SK-N-SH treated with all-trans-retinoic acid at 6 μM for 48 hours (cell line): ENCODE measurements at regions not wholly inside any gene's neighbourhood (a gene's known extent, or its start where the extent isn't known, plus 50 kb on each side); places are given as distances from the start of the nearest gene placed in this dataset.

Source experiments
- CSDC2 ChIP-seq: fragments of 250-450 bp; sonication (Bioruptor Pico); IDR thresholded peaks from 2 replicates; pipeline ENCODE4 v1.5.0; 2020; ENCODE audit warnings: mild to moderate bottlenecking, moderate library complexity
- OSR1 ChIP-seq: fragments of 250-450 bp; sonication (Bioruptor Pico); IDR thresholded peaks from 2 replicates; pipeline ENCODE4 v1.8.0; 2022; ENCODE audit warnings: moderate library complexity, mild to moderate bottlenecking, inconsistent platforms
- PATZ1 ChIP-seq: fragments of 250-450 bp; sonication (Bioruptor Pico); IDR thresholded peaks from 2 replicates; pipeline ENCODE4 v1.8.0; 2020; ENCODE audit warnings: mild to moderate bottlenecking, moderate library complexity, borderline replicate concordance
- POU6F1 ChIP-seq: fragments of 250-450 bp; sonication (Bioruptor Pico); IDR thresholded peaks from 2 replicates; pipeline ENCODE4 v1.8.0; 2021; ENCODE audit warnings: low read depth, mild to moderate bottlenecking, moderate library complexity, borderline replicate concordance
- SNAI2 ChIP-seq: fragments of 250-450 bp; sonication (Bioruptor Pico); IDR thresholded peaks from 2 replicates; pipeline ENCODE4 v1.5.0; 2020; ENCODE audit warnings: mild to moderate bottlenecking, moderate library complexity
- ZC3H10 ChIP-seq: fragments of 250-450 bp; sonication (Bioruptor Pico); IDR thresholded peaks from 2 replicates; pipeline ENCODE4 v1.5.1; 2021; ENCODE audit warnings: mild to moderate bottlenecking, moderate library complexity
- ZFP3 ChIP-seq: fragments of 250-450 bp; sonication (Bioruptor Pico); IDR thresholded peaks from 2 replicates; pipeline ENCODE4 v1.5.0; 2020; ENCODE audit warnings: mild to moderate bottlenecking, moderate library complexity
- ZFP30 ChIP-seq: fragments of 450-650 bp; formaldehyde crosslinking; IDR thresholded peaks from 2 replicates; pipeline ENCODE4 v1.5.0; 2022; ENCODE audit warnings: mild to moderate bottlenecking, moderate library complexity
- ZNF565 ChIP-seq: fragments of 450-650 bp; formaldehyde crosslinking; conservative IDR thresholded peaks from 2 replicates; pipeline ENCODE4 v1.5.0; 2020; ENCODE audit warnings: low read depth, mild to moderate bottlenecking, moderate library complexity
- ZNF70 ChIP-seq: fragments of 450-650 bp; formaldehyde crosslinking; IDR thresholded peaks from 2 replicates; pipeline ENCODE4 v1.5.0; 2020; ENCODE audit warnings: mild to moderate bottlenecking, moderate library complexity

- no peak for TF ChIP-seq ZFP30 (CRISPR knock-in tag)
- no peak for TF ChIP-seq ZNF70 (CRISPR knock-in tag)
- no peak for TF ChIP-seq PATZ1 (CRISPR knock-in tag)
- no peak for TF ChIP-seq ZFP3
- no peak for TF ChIP-seq CSDC2 (CRISPR knock-in tag)
- TF ChIP-seq OSR1 (CRISPR knock-in tag) = no peak
- no peak for TF ChIP-seq ZNF565
- no peak for TF ChIP-seq SNAI2
- no peak for TF ChIP-seq POU6F1 (CRISPR knock-in tag)
- TF ChIP-seq ZC3H10 = no peak
Measured at GRCh38 chr4:181728305-181728966, 514.8 kb upstream of the TENM3 start.
